K562 (cell line): ENCODE measurements at regions not wholly inside any gene's neighbourhood (a gene's known extent, or its start where the extent isn't known, plus 50 kb on each side); places are given as distances from the start of the nearest gene placed in this dataset.

Experiments
- ATAC-seq: fragments of 200-7000 bp; cut with Tn5 transposase; 3 replicates; pipeline ENCODE4 v1.9.1; 2020; ENCODE audit warnings: moderate library complexity
- BruUV-seq: library from RNA; stranded (reverse); fragments of 400-500 nt; replicated peaks from 2 replicates; lab custom pipeline; 2021; lab: Mats Ljungman, UMichigan
- CTCF ChIA-PET: fragments of 300-600 bp; formaldehyde crosslinking; extraction: SDS; loops from one replicate; lab custom pipeline; 2021; ENCODE audit warnings: low intra/inter-chr PET ratio; lab: Yijun Ruan, JAX
- POLR2A ChIA-PET: fragments of 300-600, 350-650 bp; sonication (Branson Sonifier 250); formaldehyde crosslinking; extraction: SDS; loops from one replicate; lab custom pipeline; 2021; ENCODE audit warnings: antibody characterized with exemption, inconsistent platforms; lab: Yijun Ruan, JAX
- DNase-seq, 4 experiments: peaks; one replicate each; pipeline versions ENCODE4 v3.0.0 to v3.0.0-alpha.2; 2011 to 2018; ENCODE audit warnings: low spot score in 3 of 4, mixed read lengths in 3 of 4; ENCODE audit errors: extremely low read depth in 1 of 4
- FAIRE-seq: peaks from 2 replicates; lab custom pipeline; 2011; peaks lifted over from hg19 to GRCh38; lab: Jason Lieb, UNC
- H2AFZ ChIP-seq: 2 replicates; pipeline ENCODE4 v1.6.0; 2011; ENCODE audit warnings: low read depth, low read length, control low read depth, inconsistent platforms
- H3K27ac ChIP-seq: fragments of 200-600 bp; 3 replicates; pipeline ENCODE4 v1.8.0; 2011; ENCODE audit warnings: low read depth, mild to moderate bottlenecking, control low read depth, inconsistent platforms, low read length, moderate library complexity, mixed read lengths; ENCODE audit errors: extremely low read depth
- H3K27me3 ChIP-seq, 2 experiments: fragments of 300-600 bp in 1 of 2; 2 replicates in 1 of 2; 3 replicates in 1 of 2; pipeline versions ENCODE4 v1.6.0 to v1.8.0; 2011; ENCODE audit warnings: inconsistent platforms in 2 of 2, low read length in 2 of 2, mild to moderate bottlenecking in 1 of 2, mixed read lengths in 1 of 2, moderate library complexity in 1 of 2; ENCODE audit not compliant: control insufficient read depth in 2 of 2, insufficient read depth in 2 of 2
- H3K36me3 ChIP-seq: fragments of 300-600 bp; 3 replicates; pipeline ENCODE4 v1.8.0; 2011; ENCODE audit warnings: mild to moderate bottlenecking, low read length, inconsistent platforms; ENCODE audit not compliant: control insufficient read depth, insufficient read depth
- H3K4me1 ChIP-seq, 2 experiments: fragments of 200-600 bp in 1 of 2; replicated peaks in 1 of 2; 2 replicates in 1 of 2; 3 replicates in 1 of 2; pipeline versions ENCODE4 v1.5.1 to v1.8.0; 2011; ENCODE audit warnings: inconsistent platforms in 2 of 2, low read length in 2 of 2, mild to moderate bottlenecking in 1 of 2, mixed read lengths in 1 of 2, moderate library complexity in 1 of 2; ENCODE audit not compliant: control insufficient read depth in 2 of 2, insufficient read depth in 2 of 2
- H3K4me2 ChIP-seq: 2 replicates; pipeline ENCODE4 v1.6.1; 2011; ENCODE audit warnings: low read length, control low read depth, inconsistent platforms, mixed read lengths; ENCODE audit not compliant: insufficient read depth
- H3K4me3 ChIP-seq: fragments of 200-600 bp; sonication (generic), shearing (Covaris generic); 2 replicates; pipeline ENCODE4 v1.5.1; 2016; ENCODE audit warnings: control low read depth, inconsistent platforms
- H3K79me2 ChIP-seq: fragments of 200-600 bp; 3 replicates; pipeline ENCODE4 v1.8.0; 2011; ENCODE audit warnings: low read length, inconsistent platforms; ENCODE audit not compliant: control insufficient read depth, insufficient read depth
- H3K9ac ChIP-seq, 2 experiments: 2 replicates each; pipeline versions ENCODE4 v1.6.0 to v1.6.1; 2011; ENCODE audit warnings: low read depth in 2 of 2, low read length in 2 of 2, control low read depth in 1 of 2, inconsistent platforms in 1 of 2, mild to moderate bottlenecking in 1 of 2, mixed read lengths in 1 of 2; ENCODE audit not compliant: insufficient read depth in 1 of 2
- H3K9me1 ChIP-seq: one replicate; pipeline ENCODE4 v1.6.0; 2011; ENCODE audit warnings: inconsistent platforms, mild to moderate bottlenecking, low read length, moderate library complexity; ENCODE audit not compliant: control insufficient read depth, insufficient read depth
- H3K9me3 ChIP-seq: replicated peaks from 2 replicates; pipeline ENCODE4 v1.5.1; 2011; ENCODE audit warnings: low read depth, low read length, inconsistent platforms; ENCODE audit not compliant: control insufficient read depth, insufficient read depth
- H4K20me1 ChIP-seq: replicated peaks from 2 replicates; pipeline ENCODE4 v1.6.1; 2011; ENCODE audit warnings: low read length, inconsistent platforms, mixed read lengths; ENCODE audit not compliant: control insufficient read depth, insufficient read depth
- CC2D1A ChIP-seq: fragments of 450-650 bp; IDR thresholded peaks from 2 replicates; pipeline ENCODE4 v1.6.1; 2017; ENCODE audit warnings: mild to moderate bottlenecking
- ELF4 ChIP-seq: fragments of 450-650 bp; formaldehyde crosslinking; IDR thresholded peaks from 2 replicates; pipeline ENCODE4 v1.4.0; 2022; ENCODE audit warnings: missing genetic modification characterization
- KDM4B ChIP-seq, 2 experiments: fragments of 450-650 bp in 1 of 2; sonication (generic) in 1 of 2; IDR thresholded peaks; 2 replicates each; pipeline ENCODE4 v1.6.1; 2016 to 2017; ENCODE audit warnings: borderline replicate concordance in 2 of 2, antibody characterized with exemption in 1 of 2, low read depth in 1 of 2, mild to moderate bottlenecking in 1 of 2
- NEUROD1 ChIP-seq: fragments of 150-350 bp; IDR thresholded peaks from 2 replicates; pipeline ENCODE4 v1.6.1; 2014; ENCODE audit warnings: borderline replicate concordance, low read length, low read depth; ENCODE audit not compliant: partially characterized antibody
- PHF21A ChIP-seq: fragments of 450-650 bp; IDR thresholded peaks from 2 replicates; pipeline ENCODE4 v1.6.1; 2017; ENCODE audit warnings: low read depth, borderline replicate concordance
- PTBP1 ChIP-seq: fragments of 200-400 bp; formaldehyde crosslinking; IDR thresholded peaks from 2 replicates; pipeline ENCODE4 v1.6.1; 2017; ENCODE audit warnings: low read depth, low read length
- SMAD4 ChIP-seq: fragments of 250-450 bp; sonication (Bioruptor Pico); conservative IDR thresholded peaks from 2 replicates; pipeline ENCODE4 v1.8.0; 2021; ENCODE audit warnings: inconsistent platforms, mild to moderate bottlenecking, moderate library complexity
- ZBTB43 ChIP-seq: sonication (generic); formaldehyde crosslinking; IDR thresholded peaks from 2 replicates; pipeline ENCODE4 v1.8.0; 2023; ENCODE audit warnings: mild to moderate bottlenecking, missing genetic modification reagents
- ZNF232 ChIP-seq: sonication (generic); formaldehyde crosslinking; IDR thresholded peaks from 2 replicates; pipeline ENCODE4 v1.8.0; 2022; ENCODE audit warnings: mild to moderate bottlenecking, missing genetic modification reagents
- ZNF324 ChIP-seq: fragments of 250-450 bp; sonication (Bioruptor Pico); IDR thresholded peaks from 2 replicates; pipeline ENCODE4 v1.4.0; 2020; ENCODE audit warnings: mild to moderate bottlenecking
- in situ Hi-C: fragments of 300-500 bp; cut with MboI; formaldehyde crosslinking; loops from 4 replicates; pipeline ENCODE4 v1.15.0; 2018; ENCODE audit warnings: inconsistent platforms, mixed read lengths
- intact Hi-C: fragments of 100-400 bp; cut with micrococcal nuclease; formaldehyde crosslinking; loops from 2 replicates; pipeline ENCODE4 v1.14.2; 2022
- TF ChIP-seq, protein P1 (sequence below): fragments of 450-650 bp; IDR thresholded peaks from 2 replicates; pipeline ENCODE4 v1.6.1; 2016

GRCh38 chr12:84803661-84804060 lies 108.9 kb downstream of the SLC6A15 start (continued):
- TF ChIP-seq ZNF232 (no peak), PTBP1 (no peak), PHF21A (no peak)
- TF ChIP-seq, all 486 proteins: peak for 0

DNA sequence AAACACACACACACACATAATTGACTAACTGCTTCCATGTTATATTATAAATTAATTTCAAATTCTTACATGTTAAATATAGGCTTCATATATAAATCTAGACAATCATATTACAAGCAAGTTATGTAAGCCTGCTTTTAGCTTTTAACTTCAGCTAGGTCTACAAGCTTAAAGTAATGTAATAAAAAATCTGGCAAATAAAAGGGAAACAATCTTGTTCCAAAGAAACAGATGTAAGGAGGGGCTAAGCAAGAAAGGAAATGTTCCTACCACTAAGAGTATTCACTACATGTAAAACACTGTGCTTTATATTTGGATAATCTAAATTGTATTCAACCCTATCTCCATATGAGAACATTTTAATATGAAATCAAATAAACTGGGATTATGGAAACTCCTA lies 110.4 kb downstream of the SLC6A15 start:
- CTCF ChIA-PET = no interaction called here

More for the DNA sequence above, 110.4 kb downstream of the SLC6A15 start:
- H2AFZ ChIP-seq = no peak overlapping the region
- no peaks in the 10 kb centered on the region for H3K4me1 ChIP-seq
- POLR2A ChIA-PET = no interaction called here
- no peak overlapping the region for H3K4me2 ChIP-seq
- no peaks in the 10 kb centered on the region for H3K9me1 ChIP-seq
- TF ChIP-seq, protein P1, sequence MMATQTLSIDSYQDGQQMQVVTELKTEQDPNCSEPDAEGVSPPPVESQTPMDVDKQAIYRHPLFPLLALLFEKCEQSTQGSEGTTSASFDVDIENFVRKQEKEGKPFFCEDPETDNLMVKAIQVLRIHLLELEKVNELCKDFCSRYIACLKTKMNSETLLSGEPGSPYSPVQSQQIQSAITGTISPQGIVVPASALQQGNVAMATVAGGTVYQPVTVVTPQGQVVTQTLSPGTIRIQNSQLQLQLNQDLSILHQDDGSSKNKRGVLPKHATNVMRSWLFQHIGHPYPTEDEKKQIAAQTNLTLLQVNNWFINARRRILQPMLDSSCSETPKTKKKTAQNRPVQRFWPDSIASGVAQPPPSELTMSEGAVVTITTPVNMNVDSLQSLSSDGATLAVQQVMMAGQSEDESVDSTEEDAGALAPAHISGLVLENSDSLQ = no peak
- TF ChIP-seq NEUROD1 (no peak), KDM4B (IDR thresholded peaks at IDR 0.05; ENCODE audit: borderline replicate concordance in 2 of 2, low read depth in 1 of 2) (no peak), SMAD4 (CRISPR knock-in tag) (no peak), ELF4 (CRISPR knock-in tag) (no peak), ZNF324 (CRISPR knock-in tag) (no peak), CC2D1A (no peak), ZBTB43 (CRISPR knock-in tag) (no peak)
- DNase-seq = no peak
- no peak for FAIRE-seq
- intact Hi-C loops (no loop called here), in situ Hi-C loops (no loop called here)
- no peaks in the 10 kb centered on the region for H3K79me2 ChIP-seq
- H3K4me3 ChIP-seq = no peak overlapping the region
- no peaks in the 10 kb centered on the region for H4K20me1 ChIP-seq
- H3K27me3 ChIP-seq = no peaks in the 10 kb centered on the region
- no peak for ATAC-seq
- BruUV-seq = no TSS peak
- H3K9me3 ChIP-seq = no peaks in the 10 kb centered on the region
- no peaks in the 10 kb centered on the region for H3K36me3 ChIP-seq
- H3K27ac ChIP-seq = no peak overlapping the region
- no peak overlapping the region for H3K9ac ChIP-seq
